ENCODE measurements at regions not wholly inside any gene's neighbourhood (a gene's known extent, or its start where the extent isn't known, plus 50 kb on each side); places are given as distances from the start of the nearest gene placed in this dataset.

GRCh38 chr7:47031786-47032535, 550.0 kb downstream of the TNS3 start:
- intact Hi-C loops (cut with micrococcal nuclease; ENCODE audit: unreplicated experiment), result no loop called here
- H3K4me1 ChIP-seq (ENCODE audit: insufficient read depth, low read length, poor library complexity, severe bottlenecking), result no peaks in the 10 kb centered on the region
- no TSS peak for BruUV-seq (replicated peaks)
- H3K4me3 ChIP-seq (ENCODE audit: low read depth, low read length, poor library complexity, severe bottlenecking), result no peak overlapping the region
- H3K9me3 ChIP-seq (ENCODE audit: low read length), result no peaks in the 10 kb centered on the region
- H3K79me2 ChIP-seq (ENCODE audit: insufficient read depth, low read depth, low read length), result no peaks in the 10 kb centered on the region
- no peak for DNase-seq (ENCODE audit: low spot score)
- TF ChIP-seq EZH2phosphoT487 (IDR thresholded peaks at IDR 0.05; ENCODE audit: borderline replicate concordance, low read depth, low read length), result no peak
- TF ChIP-seq, protein P1, sequence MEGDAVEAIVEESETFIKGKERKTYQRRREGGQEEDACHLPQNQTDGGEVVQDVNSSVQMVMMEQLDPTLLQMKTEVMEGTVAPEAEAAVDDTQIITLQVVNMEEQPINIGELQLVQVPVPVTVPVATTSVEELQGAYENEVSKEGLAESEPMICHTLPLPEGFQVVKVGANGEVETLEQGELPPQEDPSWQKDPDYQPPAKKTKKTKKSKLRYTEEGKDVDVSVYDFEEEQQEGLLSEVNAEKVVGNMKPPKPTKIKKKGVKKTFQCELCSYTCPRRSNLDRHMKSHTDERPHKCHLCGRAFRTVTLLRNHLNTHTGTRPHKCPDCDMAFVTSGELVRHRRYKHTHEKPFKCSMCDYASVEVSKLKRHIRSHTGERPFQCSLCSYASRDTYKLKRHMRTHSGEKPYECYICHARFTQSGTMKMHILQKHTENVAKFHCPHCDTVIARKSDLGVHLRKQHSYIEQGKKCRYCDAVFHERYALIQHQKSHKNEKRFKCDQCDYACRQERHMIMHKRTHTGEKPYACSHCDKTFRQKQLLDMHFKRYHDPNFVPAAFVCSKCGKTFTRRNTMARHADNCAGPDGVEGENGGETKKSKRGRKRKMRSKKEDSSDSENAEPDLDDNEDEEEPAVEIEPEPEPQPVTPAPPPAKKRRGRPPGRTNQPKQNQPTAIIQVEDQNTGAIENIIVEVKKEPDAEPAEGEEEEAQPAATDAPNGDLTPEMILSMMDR (conservative IDR thresholded peaks at IDR 0.05; ENCODE audit: low read length), result no peak
- H2AFZ ChIP-seq (ENCODE audit: low read length), result no peak overlapping the region; the same call in 1 of the 2 replicates
- CTCF ChIA-PET (ENCODE audit: unreplicated experiment), result no interaction called here
- POLR2A ChIA-PET, result interaction anchor here (0.8 kb wide), 1 partner anchor 321 kb away, joined by 3 read pairs; no protein-coding TSS in a partner anchor
- H3K9me2 ChIP-seq (ENCODE audit: insufficient read depth, low read length), result no peaks in the 10 kb centered on the region
- H3K27ac ChIP-seq (ENCODE audit: low read depth, low read length, poor library complexity, severe bottlenecking), result no peak overlapping the region
- H4K20me1 ChIP-seq (ENCODE audit: insufficient read depth, low read length), result no peaks in the 10 kb centered on the region
- no peak overlapping the region for H3K4me2 ChIP-seq (ENCODE audit: low read length)
- H3K36me3 ChIP-seq (ENCODE audit: insufficient read depth, low read length), result no peaks in the 10 kb centered on the region

DNA sequence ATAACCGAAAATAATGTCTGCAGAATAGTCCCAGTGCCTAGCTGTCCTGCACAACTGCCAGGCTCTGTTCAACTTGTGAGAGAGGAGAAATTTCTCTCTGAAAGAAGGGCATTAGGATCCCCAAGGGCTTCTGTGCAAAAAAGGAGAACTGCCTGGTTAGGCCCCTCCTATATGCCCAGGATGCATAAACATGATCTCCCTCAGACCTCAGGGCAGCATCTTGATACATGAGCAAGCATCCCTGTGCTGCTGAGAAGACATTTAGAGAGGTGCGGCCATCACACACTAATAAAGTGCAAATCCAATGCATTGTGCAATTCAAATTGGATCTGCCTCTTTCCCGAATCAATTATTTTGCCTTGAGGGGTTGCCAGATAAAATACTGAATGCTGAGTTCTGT, 553.6 kb downstream of the TNS3 start:
- Histone ChIP-seq H2AFZ (ENCODE audit: low read length) (no peak overlapping the region), H3K79me2 (ENCODE audit: insufficient read depth, low read depth, low read length) (no peaks in the 10 kb centered on the region), H3K9me2 (ENCODE audit: insufficient read depth, low read length) (no peaks in the 10 kb centered on the region), H3K4me2 (ENCODE audit: low read length) (no peak overlapping the region), H3K27ac (ENCODE audit: low read depth, low read length, poor library complexity, severe bottlenecking) (no peak overlapping the region), H3K4me1 (ENCODE audit: insufficient read depth, low read length, poor library complexity, severe bottlenecking) (no peaks in the 10 kb centered on the region), H4K20me1 (ENCODE audit: insufficient read depth, low read length) (no peaks in the 10 kb centered on the region), H3K4me3 (ENCODE audit: low read depth, low read length, poor library complexity, severe bottlenecking) (no peak overlapping the region), H3K36me3 (ENCODE audit: insufficient read depth, low read length) (no peaks in the 10 kb centered on the region), H3K9me3 (ENCODE audit: low read length) (no peaks in the 10 kb centered on the region)
- POLR2A ChIA-PET, result interaction anchor here (0.6 to 1.1 kb wide), 4 partner anchors 12 to 188 kb away, joined by 3 to 5 read pairs (median 4); no protein-coding TSS in a partner anchor
- CTCF ChIA-PET (ENCODE audit: unreplicated experiment), result no interaction called here
- BruUV-seq (replicated peaks), result no TSS peak
- TF ChIP-seq EZH2phosphoT487 (IDR thresholded peaks at IDR 0.05; ENCODE audit: borderline replicate concordance, low read depth, low read length), result no peak
- TF ChIP-seq, protein P1 (conservative IDR thresholded peaks at IDR 0.05; ENCODE audit: low read length), result no peak
- intact Hi-C loops (cut with micrococcal nuclease; ENCODE audit: unreplicated experiment), result no loop called here
- no peak for DNase-seq (ENCODE audit: low spot score)

GRCh38 chr7:47027695-47028240, 554.1 kb downstream of the TNS3 start:
- H3K9me2 ChIP-seq (ENCODE audit: insufficient read depth, low read length), result no peaks in the 10 kb centered on the region
- H3K4me3 ChIP-seq (ENCODE audit: low read depth, low read length, poor library complexity, severe bottlenecking), result no peak overlapping the region
- BruUV-seq (replicated peaks), result no TSS peak
- TF ChIP-seq EZH2phosphoT487 (IDR thresholded peaks at IDR 0.05; ENCODE audit: borderline replicate concordance, low read depth, low read length), result no peak
- TF ChIP-seq, protein P1 (conservative IDR thresholded peaks at IDR 0.05; ENCODE audit: low read length), result no peak
- DNase-seq (ENCODE audit: low spot score), result no peak
- no peaks in the 10 kb centered on the region for H3K79me2 ChIP-seq (ENCODE audit: insufficient read depth, low read depth, low read length)
- intact Hi-C loops (cut with micrococcal nuclease; ENCODE audit: unreplicated experiment), result no loop called here
- ChIA-PET POLR2A (interaction anchor here (0.6 to 1.1 kb wide), 7 partner anchors 9 to 1640 kb away, joined by 3 to 5 read pairs (median 4); no protein-coding TSS in a partner anchor), CTCF (ENCODE audit: unreplicated experiment) (no interaction called here)
- no peak overlapping the region for H3K4me2 ChIP-seq (ENCODE audit: low read length)
- no peaks in the 10 kb centered on the region for H3K9me3 ChIP-seq (ENCODE audit: low read length)
- no peaks in the 10 kb centered on the region for H3K36me3 ChIP-seq (ENCODE audit: insufficient read depth, low read length)
- H3K27ac ChIP-seq (ENCODE audit: low read depth, low read length, poor library complexity, severe bottlenecking), result no peak overlapping the region
- no peak overlapping the region for H2AFZ ChIP-seq (ENCODE audit: low read length)
- H3K4me1 ChIP-seq (ENCODE audit: insufficient read depth, low read length, poor library complexity, severe bottlenecking), result no peaks in the 10 kb centered on the region
- H4K20me1 ChIP-seq (ENCODE audit: insufficient read depth, low read length), result no peaks in the 10 kb centered on the region
